Mesendoderm (in vitro differentiated cells): ENCODE measurements at regions not wholly inside any gene's neighbourhood (a gene's known extent, or its start where the extent isn't known, plus 50 kb on each side); places are given as distances from the start of the nearest gene placed in this dataset.

Experiments
- DNase-seq: peaks from one replicate; pipeline ENCODE4 v3.0.0; 2013
- H2AK5ac ChIP-seq: 2 replicates; pipeline ENCODE4 v1.6.1; 2013; ENCODE audit warnings: low read length, inconsistent platforms
- H2BK120ac ChIP-seq: 2 replicates; pipeline ENCODE4 v1.6.1; 2013; ENCODE audit warnings: low read depth, mild to moderate bottlenecking, low read length, moderate library complexity, mixed read lengths
- H2BK15ac ChIP-seq: replicated peaks from 2 replicates; pipeline ENCODE4 v1.6.1; 2013; ENCODE audit warnings: low read depth, mild to moderate bottlenecking, moderate library complexity
- H2BK5ac ChIP-seq: 2 replicates; pipeline ENCODE4 v1.6.1; 2013; ENCODE audit warnings: low read length, inconsistent platforms
- H3K18ac ChIP-seq: 2 replicates; pipeline ENCODE4 v1.6.1; 2013; ENCODE audit warnings: mild to moderate bottlenecking, low read length, mixed read lengths
- H3K23ac ChIP-seq: one replicate; pipeline ENCODE4 v1.6.1; 2013; ENCODE audit warnings: low read length
- H3K27ac ChIP-seq: 2 replicates; pipeline ENCODE4 v1.5.1; 2013; ENCODE audit warnings: low read depth, mild to moderate bottlenecking, inconsistent platforms, low read length, moderate library complexity
- H3K27me3 ChIP-seq: 2 replicates; pipeline ENCODE4 v1.6.1; 2013; ENCODE audit warnings: low read length, control low read depth, mild to moderate bottlenecking, inconsistent platforms; ENCODE audit not compliant: insufficient read depth, poor library complexity
- H3K36me3 ChIP-seq: 2 replicates; pipeline ENCODE4 v1.6.1; 2013; ENCODE audit warnings: low read length, inconsistent platforms; ENCODE audit not compliant: control insufficient read depth, insufficient read depth
- H3K4ac ChIP-seq: one replicate; pipeline ENCODE4 v1.6.1; 2013; ENCODE audit warnings: low read depth, mild to moderate bottlenecking, low read length, moderate library complexity
- H3K4me1 ChIP-seq: 2 replicates; pipeline ENCODE4 v1.6.1; 2013; ENCODE audit warnings: low read depth, low read length, inconsistent platforms; ENCODE audit not compliant: control insufficient read depth
- H3K4me2 ChIP-seq: 2 replicates; pipeline ENCODE4 v1.6.1; 2013; ENCODE audit warnings: low read length
- H3K4me3 ChIP-seq: 2 replicates; pipeline ENCODE4 v1.5.1; 2013; ENCODE audit warnings: mild to moderate bottlenecking, low read length
- H3K56ac ChIP-seq: one replicate; pipeline ENCODE4 v1.6.1; 2013; ENCODE audit warnings: low read length
- H3K79me1 ChIP-seq: 2 replicates; pipeline ENCODE4 v1.6.1; 2013; ENCODE audit warnings: low read length, inconsistent platforms
- H3K79me2 ChIP-seq: 2 replicates; pipeline ENCODE4 v1.6.1; 2013; ENCODE audit warnings: mild to moderate bottlenecking, low read length; ENCODE audit not compliant: control insufficient read depth, insufficient read depth
- H3K9ac ChIP-seq: 2 replicates; pipeline ENCODE4 v1.6.1; 2013; ENCODE audit warnings: low read length, inconsistent platforms
- H4K5ac ChIP-seq: one replicate; pipeline ENCODE4 v1.6.1; 2013; ENCODE audit warnings: low read length
- H4K8ac ChIP-seq: one replicate; pipeline ENCODE4 v1.6.1; 2013; ENCODE audit warnings: low read depth, mild to moderate bottlenecking, control low read depth, low read length, moderate library complexity
- WGBS: extraction: QIAGEN DNeasy Blood & Tissue Kit; methylation state at CpG from one replicate; pipeline ENCODE4 v1.1.7; 2013; ENCODE audit warnings: low lambda C conversion rate, missing lambda C conversion rate; ENCODE audit not compliant: insufficient coverage; ENCODE audit errors: extremely low coverage; 5-methylcytosine and 5-hydroxymethylcytosine counted together

DNA sequence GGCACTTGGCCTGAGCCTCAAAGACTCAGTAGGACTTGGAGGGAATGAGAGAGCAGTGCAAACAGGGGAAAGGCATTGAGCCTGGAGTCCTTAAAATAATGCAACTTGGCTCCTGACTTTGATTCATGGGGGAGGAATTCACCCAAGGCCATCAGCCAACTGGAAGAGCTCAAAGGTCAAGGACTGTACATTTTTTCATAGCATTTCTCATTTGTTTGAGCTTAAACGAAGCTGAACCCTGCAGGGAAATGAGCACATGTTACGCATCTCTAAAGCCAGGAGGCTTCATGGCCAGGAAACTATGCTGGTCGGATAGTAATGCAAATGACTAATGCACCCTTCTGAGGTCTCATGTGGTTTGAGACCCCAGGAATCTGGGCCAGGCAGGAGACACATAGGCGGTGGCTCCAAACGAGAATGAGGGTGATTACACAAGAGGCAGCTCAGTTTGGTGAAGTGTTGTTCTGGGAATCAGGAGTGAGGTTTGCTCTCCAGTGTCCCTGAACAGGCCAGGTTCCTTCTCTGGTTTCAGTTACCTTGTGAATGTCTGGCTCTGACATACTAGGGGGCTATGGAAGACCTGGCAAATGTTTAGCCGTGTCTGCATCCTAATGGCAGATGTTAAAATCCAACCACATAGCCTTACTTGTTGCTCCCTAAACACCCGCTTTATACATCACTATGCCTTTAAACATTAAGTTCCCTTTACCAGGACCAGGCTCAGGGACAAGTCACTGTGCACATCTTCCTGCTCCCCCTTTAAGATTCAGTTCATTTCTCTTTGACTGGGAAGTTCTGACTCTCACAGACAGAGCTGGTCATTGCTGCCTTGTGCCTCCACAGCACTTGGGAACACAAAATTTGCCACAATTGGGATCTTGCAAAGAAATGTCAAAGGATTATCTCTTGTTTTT lies 503.9 kb upstream of the USP24 start:
- Histone ChIP-seq H3K27me3 (no peaks in the 10 kb centered on the region), H4K5ac (no peak overlapping the region), H3K23ac (no peak overlapping the region), H2BK120ac (no peak overlapping the region), H3K4me3 (no peak overlapping the region), H3K4ac (no peak overlapping the region), H3K79me1 (no peaks in the 10 kb centered on the region), H2AK5ac (no peak overlapping the region), H3K4me1 (peaks cover 2% of the 10 kb centered on the region), H2BK5ac (no peak overlapping the region), H3K56ac (no peak overlapping the region), H2BK15ac (no peak overlapping the region), H3K9ac (no peak overlapping the region), H3K18ac (no peak overlapping the region), H3K36me3 (no peaks in the 10 kb centered on the region), H3K4me2 (no peak overlapping the region), H3K27ac (no peak overlapping the region), H4K8ac (no peak overlapping the region), H3K79me2 (no peaks in the 10 kb centered on the region)
- WGBS, result no CpG with 5 or more reads among the region's 7 CpGs
- peak; percentile 34 for DNase-seq

DNA sequence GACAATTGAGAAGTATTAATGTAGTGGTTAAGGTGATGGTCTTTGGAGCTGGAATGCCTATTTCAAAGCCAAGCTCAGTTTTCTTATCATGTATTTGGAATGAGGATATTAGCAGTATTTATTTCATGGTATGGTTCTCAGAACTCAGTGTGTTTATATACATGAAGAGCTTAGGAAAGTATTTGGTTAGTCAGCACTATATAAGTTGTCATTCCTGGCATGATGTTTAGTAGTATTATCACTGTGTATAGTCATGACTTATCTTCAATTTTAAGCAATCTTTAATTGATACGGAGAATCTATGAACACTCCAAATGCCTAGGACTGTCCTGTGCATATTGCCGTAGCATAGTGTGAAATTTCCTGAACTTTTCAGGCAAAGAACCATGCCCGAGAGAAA lies 501.9 kb upstream of the USP24 start:
- Histone ChIP-seq H3K79me1 (no peaks in the 10 kb centered on the region), H3K4ac (no peak overlapping the region), H4K8ac (no peak overlapping the region), H4K5ac (no peak overlapping the region), H3K18ac (no peak overlapping the region), H2BK5ac (no peak overlapping the region), H3K27ac (no peak overlapping the region), H3K9ac (no peak overlapping the region), H3K36me3 (no peaks in the 10 kb centered on the region), H3K56ac (no peak overlapping the region), H3K4me2 (no peak overlapping the region), H3K79me2 (no peaks in the 10 kb centered on the region), H2BK15ac (no peak overlapping the region), H3K23ac (no peak overlapping the region), H3K4me3 (no peak overlapping the region), H3K4me1 (peaks cover 2% of the 10 kb centered on the region), H2BK120ac (no peak overlapping the region), H2AK5ac (no peak overlapping the region), H3K27me3 (no peaks in the 10 kb centered on the region)
- WGBS, result no CpG with 5 or more reads among the region's 3 CpGs
- no peak for DNase-seq

DNA sequence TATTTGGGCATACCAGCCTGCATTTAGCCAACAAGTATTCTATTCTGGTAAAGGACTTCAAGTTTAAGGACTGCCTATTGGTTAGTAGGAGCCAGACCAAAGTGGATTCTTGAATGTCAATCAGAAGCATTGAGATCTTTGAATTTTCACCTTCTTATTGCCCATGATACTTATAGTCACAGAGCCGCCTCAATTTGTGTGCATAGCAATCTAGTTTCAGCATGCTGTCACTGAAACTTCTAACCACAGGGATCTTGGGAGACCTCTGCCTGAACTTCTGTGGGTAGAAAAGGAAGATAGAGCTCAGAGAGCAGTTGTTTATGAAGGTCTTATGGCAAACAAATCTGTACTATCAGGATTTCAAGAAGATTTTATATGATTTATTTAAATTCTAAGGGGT lies 501.4 kb upstream of the USP24 start:
- H3K18ac ChIP-seq, result no peak overlapping the region
- H3K4me1 ChIP-seq, result peaks cover 2% of the 10 kb centered on the region
- no peak overlapping the region for H2BK120ac ChIP-seq
- WGBS, result no CpG with 5 or more reads among the region's 1 CpG
- no peak overlapping the region for H3K4me2 ChIP-seq
- no peak overlapping the region for H2BK15ac ChIP-seq
- H2AK5ac ChIP-seq, result no peak overlapping the region
- H3K79me2 ChIP-seq, result no peaks in the 10 kb centered on the region
- no peak overlapping the region for H3K23ac ChIP-seq
- H3K79me1 ChIP-seq, result no peaks in the 10 kb centered on the region
- H3K4me3 ChIP-seq, result no peak overlapping the region
- no peak overlapping the region for H4K5ac ChIP-seq
- H3K9ac ChIP-seq, result no peak overlapping the region
- no peak overlapping the region for H3K27ac ChIP-seq
- H3K36me3 ChIP-seq, result no peaks in the 10 kb centered on the region
- H4K8ac ChIP-seq, result no peak overlapping the region
- H2BK5ac ChIP-seq, result no peak overlapping the region
- no peak for DNase-seq
- H3K27me3 ChIP-seq, result no peaks in the 10 kb centered on the region
- H3K56ac ChIP-seq, result no peak overlapping the region
- no peak overlapping the region for H3K4ac ChIP-seq

DNA sequence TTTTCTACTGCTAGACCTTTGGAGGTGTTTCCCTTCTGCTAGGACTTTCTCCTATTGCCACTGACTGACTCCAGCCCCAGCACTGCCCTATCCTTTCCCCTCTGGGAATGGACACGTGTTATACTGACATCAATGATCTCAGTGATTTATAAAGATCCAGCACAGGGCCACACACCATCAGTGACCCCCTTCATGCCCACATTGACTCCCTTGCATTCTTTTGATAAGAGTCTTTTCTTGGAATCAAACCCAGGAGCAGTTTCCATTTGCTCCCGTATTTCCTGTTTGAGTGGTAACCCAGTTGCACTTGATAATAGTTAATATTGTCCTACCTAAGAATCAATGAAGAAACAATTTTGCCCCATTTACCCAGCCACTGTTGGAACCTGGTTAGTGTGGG lies 501.0 kb upstream of the USP24 start:
- H4K5ac ChIP-seq, result no peak overlapping the region
- H3K4me1 ChIP-seq, result peaks cover 2% of the 10 kb centered on the region
- H3K79me2 ChIP-seq, result no peaks in the 10 kb centered on the region
- H2AK5ac ChIP-seq, result no peak overlapping the region
- no peak overlapping the region for H2BK120ac ChIP-seq
- no peak overlapping the region for H2BK15ac ChIP-seq
- no peak for DNase-seq
- no peak overlapping the region for H3K4me2 ChIP-seq
- H3K9ac ChIP-seq, result no peak overlapping the region
- no peak overlapping the region for H4K8ac ChIP-seq
- no peak overlapping the region for H3K4me3 ChIP-seq
- no peaks in the 10 kb centered on the region for H3K36me3 ChIP-seq
- H3K56ac ChIP-seq, result no peak overlapping the region
- H3K27me3 ChIP-seq, result no peaks in the 10 kb centered on the region
- H2BK5ac ChIP-seq, result no peak overlapping the region
- WGBS, result no CpG with 5 or more reads among the region's 2 CpGs
- no peak overlapping the region for H3K18ac ChIP-seq
- H3K4ac ChIP-seq, result no peak overlapping the region
- H3K79me1 ChIP-seq, result no peaks in the 10 kb centered on the region
- no peak overlapping the region for H3K23ac ChIP-seq
- H3K27ac ChIP-seq, result no peak overlapping the region

DNA sequence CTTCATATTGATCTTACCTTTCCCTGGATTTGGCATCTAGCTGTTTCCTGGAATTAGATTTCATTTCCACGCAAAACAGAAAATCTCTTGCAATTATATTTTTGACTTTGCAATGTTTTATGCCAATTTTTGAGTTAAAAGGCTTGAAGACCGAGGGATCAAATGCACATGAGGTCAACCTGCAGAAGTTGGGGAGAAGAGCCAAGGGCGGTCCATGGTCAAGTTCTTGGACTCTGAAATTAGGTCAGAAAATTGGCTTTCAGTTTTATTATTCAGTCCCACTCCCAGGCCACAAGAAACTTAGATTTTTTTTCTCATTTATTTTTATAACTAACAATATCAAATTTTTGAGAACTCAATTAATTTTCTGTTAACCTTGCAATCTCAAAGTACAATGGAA lies 499.1 kb upstream of the USP24 start:
- Histone ChIP-seq H3K79me1 (no peaks in the 10 kb centered on the region), H3K18ac (no peak overlapping the region), H3K27ac (no peak overlapping the region), H3K27me3 (no peaks in the 10 kb centered on the region), H2BK15ac (no peak overlapping the region), H3K79me2 (no peaks in the 10 kb centered on the region), H3K56ac (no peak overlapping the region), H3K4me1 (no peaks in the 10 kb centered on the region), H2BK5ac (no peak overlapping the region), H2AK5ac (no peak overlapping the region), H3K9ac (no peak overlapping the region), H3K4ac (no peak overlapping the region), H3K4me3 (no peak overlapping the region), H3K36me3 (no peaks in the 10 kb centered on the region), H4K8ac (no peak overlapping the region), H3K4me2 (no peak overlapping the region), H2BK120ac (no peak overlapping the region), H4K5ac (no peak overlapping the region), H3K23ac (no peak overlapping the region)
- no CpG with 5 or more reads among the region's 3 CpGs for WGBS
- no peak for DNase-seq

DNA sequence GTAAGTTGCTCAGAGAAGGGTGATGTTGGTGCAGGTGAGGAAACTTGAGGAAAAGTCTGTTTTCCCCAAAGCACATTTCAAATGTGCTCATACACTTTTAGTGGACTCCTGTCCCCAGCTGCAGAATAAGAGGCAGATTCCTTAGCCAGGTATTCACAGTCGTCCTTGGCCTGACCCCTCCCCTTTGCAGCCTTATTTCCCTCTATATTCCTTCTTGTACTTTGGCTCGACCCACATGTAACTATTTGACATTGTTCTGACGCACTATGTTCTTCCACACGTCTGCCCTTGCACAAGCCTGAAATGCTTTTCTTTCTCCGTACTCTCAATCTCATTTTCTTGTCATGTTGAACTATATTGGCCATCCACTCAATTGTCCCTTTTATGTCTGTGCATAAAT lies 498.4 kb upstream of the USP24 start:
- Histone ChIP-seq H2AK5ac (no peak overlapping the region), H3K4ac (no peak overlapping the region), H3K18ac (no peak overlapping the region), H2BK5ac (no peak overlapping the region), H3K4me3 (no peak overlapping the region), H3K36me3 (no peaks in the 10 kb centered on the region), H2BK120ac (no peak overlapping the region), H3K79me1 (no peaks in the 10 kb centered on the region), H2BK15ac (no peak overlapping the region), H3K27me3 (no peaks in the 10 kb centered on the region), H3K79me2 (no peaks in the 10 kb centered on the region), H4K5ac (no peak overlapping the region), H3K9ac (no peak overlapping the region), H3K23ac (no peak overlapping the region), H3K56ac (no peak overlapping the region), H4K8ac (no peak overlapping the region), H3K27ac (no peak overlapping the region), H3K4me2 (no peak overlapping the region), H3K4me1 (no peaks in the 10 kb centered on the region)
- WGBS, result no CpG with 5 or more reads among the region's 5 CpGs
- DNase-seq, result no peak
